Kidney (tissue), 13 donors: ENCODE measurements at regions not wholly inside any gene's neighbourhood (a gene's known extent, or its start where the extent isn't known, plus 50 kb on each side); places are given as distances from the start of the nearest gene placed in this dataset.

ENCODE experiments used
- DNase-seq, 5 donors: peaks; one replicate each; pipeline ENCODE4 v3.0.0-alpha.2; 2013 to 2020
- FAIRE-seq: peaks from 2 replicates; lab custom pipeline; 2012; peaks lifted over from hg19 to GRCh38; lab: Jason Lieb, UNC
- H3K27ac ChIP-seq, 2 donors: one replicate each; pipeline ENCODE4 v1.7.0; 2013; ENCODE audit warnings: low read depth in 2 of 2, low read length in 2 of 2, inconsistent platforms in 1 of 2
- H3K27me3 ChIP-seq: one replicate; pipeline ENCODE4 v1.7.1; 2013; ENCODE audit warnings: low read length, inconsistent platforms; ENCODE audit not compliant: control insufficient read depth, insufficient read depth
- H3K36me3 ChIP-seq, 3 donors: one replicate each; pipeline versions ENCODE4 v1.7.0 to v1.7.1; 2013; ENCODE audit warnings: low read length in 3 of 3, control low read depth in 1 of 3, inconsistent platforms in 1 of 3; ENCODE audit not compliant: insufficient read depth in 3 of 3, control insufficient read depth in 2 of 3
- H3K4me1 ChIP-seq, 3 donors: one replicate each; pipeline versions ENCODE4 v1.7.0 to v1.7.1; 2013; ENCODE audit warnings: low read length in 3 of 3, inconsistent platforms in 1 of 3, low read depth in 1 of 3; ENCODE audit not compliant: control insufficient read depth in 2 of 3, insufficient read depth in 2 of 3
- H3K4me3 ChIP-seq, 3 donors: one replicate each; pipeline versions ENCODE4 v1.7.0 to v1.8.1; 2013; ENCODE audit warnings: low read length in 3 of 3, control low read depth in 1 of 3, inconsistent platforms in 1 of 3
- H3K9ac ChIP-seq, 3 donors: one replicate each; pipeline versions ENCODE4 v1.7.0 to v1.7.1; 2013; ENCODE audit warnings: low read length in 3 of 3, control low read depth in 1 of 3, inconsistent platforms in 1 of 3
- H3K9me3 ChIP-seq, 3 donors: one replicate each; pipeline versions ENCODE4 v1.7.0 to v1.7.1; 2013; ENCODE audit warnings: low read length in 3 of 3, control low read depth in 1 of 3, inconsistent platforms in 1 of 3; ENCODE audit not compliant: control insufficient read depth in 2 of 3, insufficient read depth in 1 of 3
- CTCF ChIP-seq: IDR thresholded peaks from 3 replicates; pipeline ENCODE4 v1.5.1; 2012; ENCODE audit warnings: mild to moderate bottlenecking, moderate library complexity, borderline replicate concordance; ENCODE audit not compliant: insufficient read depth; ENCODE audit errors: extremely low read depth
- intact Hi-C: fragments of 100-400 bp; cut with DNase I; formaldehyde crosslinking; loops from one replicate; pipeline ENCODE4 v1.11.1; 2022
- donor health status: control.
- donor health status: control.
- donor health status: control.
- donor health status: control.
- donor health status: control.
- donor health status: DM: yes; HTN: yes; CAD: no.
- donor health status: Normal renal cell carcinoma (clear cell type).

GRCh38 chr12:77153706-77154105, 88.3 kb upstream of the E2F7 start:
- Histone ChIP-seq H3K36me3 (no peaks in the 10 kb centered on the region), H3K27me3 (no peaks in the 10 kb centered on the region), H3K4me3 (no peak overlapping the region), H3K4me1 (no peaks in the 10 kb centered on the region), H3K9ac (no peak overlapping the region), H3K27ac (no peak overlapping the region), H3K9me3 (no peaks in the 10 kb centered on the region)
- FAIRE-seq, result no peak
- intact Hi-C loops, result no loop called here
- no peak for TF ChIP-seq CTCF
- DNase-seq, result no peak

DNA sequence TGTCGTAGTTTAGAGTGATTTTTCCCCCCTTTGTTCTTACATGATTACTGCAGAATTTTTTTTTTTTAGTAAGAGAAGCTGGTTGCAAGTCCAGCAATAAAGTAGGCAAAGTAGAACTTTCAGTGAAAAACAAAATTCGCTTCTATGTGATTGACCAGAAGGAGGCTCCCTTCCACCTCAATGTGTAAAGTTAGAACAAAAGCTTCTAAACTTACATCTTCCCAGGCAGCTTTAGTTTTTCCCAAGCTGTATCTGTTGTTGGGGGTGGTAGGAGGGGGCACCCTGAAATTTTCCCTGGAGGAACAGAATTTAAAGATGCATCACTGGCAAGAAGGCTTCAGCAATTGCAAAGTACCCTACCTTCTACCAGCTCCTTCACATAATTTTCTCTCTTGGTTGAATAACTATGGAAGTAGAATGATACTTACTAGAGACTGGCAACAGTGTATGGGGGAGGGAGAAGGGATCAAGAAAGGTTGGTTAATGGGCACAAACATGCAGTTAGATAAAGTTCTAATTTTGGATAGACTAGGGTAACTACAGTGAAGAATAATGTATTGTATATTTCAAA, 87.3 kb upstream of the E2F7 start:
- peak; percentile 30 for TF ChIP-seq CTCF

DNA sequence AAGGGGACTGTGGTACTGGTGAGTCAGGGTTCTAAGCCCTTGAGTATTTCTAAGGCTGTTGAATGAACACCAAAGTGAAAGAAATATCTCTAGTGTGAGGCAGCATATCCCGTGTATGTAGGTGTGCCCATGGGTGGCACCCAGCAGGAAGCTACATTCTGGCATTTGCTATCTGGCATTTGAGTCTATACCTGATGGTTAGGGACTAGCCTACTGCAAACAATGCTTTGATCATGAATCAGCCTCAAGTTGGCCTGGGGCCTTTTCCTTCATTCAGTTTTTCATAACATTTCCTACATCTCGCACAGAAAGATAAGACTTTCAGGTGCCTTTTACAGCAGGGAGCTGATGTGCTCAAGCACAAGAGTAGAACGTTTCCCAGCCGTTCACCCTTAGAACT, 85.7 kb upstream of the E2F7 start:
- DNase-seq (no peak), FAIRE-seq (no peak)
- no peak for TF ChIP-seq CTCF
- H3K36me3 ChIP-seq, result no peaks in the 10 kb centered on the region
- no peaks in the 10 kb centered on the region for H3K9me3 ChIP-seq
- intact Hi-C loops, result no loop called here
- no peaks in the 10 kb centered on the region for H3K27me3 ChIP-seq
- no peak overlapping the region for H3K9ac ChIP-seq
- H3K4me3 ChIP-seq, result no peak overlapping the region
- no peak overlapping the region for H3K27ac ChIP-seq
- no peaks in the 10 kb centered on the region for H3K4me1 ChIP-seq

More for the DNA sequence above, 87.3 kb upstream of the E2F7 start:
- Histone ChIP-seq H3K27me3 (no peaks in the 10 kb centered on the region), H3K27ac (no peak overlapping the region), H3K9me3 (no peaks in the 10 kb centered on the region), H3K36me3 (no peaks in the 10 kb centered on the region), H3K4me3 (no peak overlapping the region), H3K4me1 (no peaks in the 10 kb centered on the region), H3K9ac (no peak overlapping the region)
- no peak for FAIRE-seq
- DNase-seq, result peak in 3 of 5 donors; percentile 9 to 80 (median 67)
- intact Hi-C loops, result no loop called here

DNA sequence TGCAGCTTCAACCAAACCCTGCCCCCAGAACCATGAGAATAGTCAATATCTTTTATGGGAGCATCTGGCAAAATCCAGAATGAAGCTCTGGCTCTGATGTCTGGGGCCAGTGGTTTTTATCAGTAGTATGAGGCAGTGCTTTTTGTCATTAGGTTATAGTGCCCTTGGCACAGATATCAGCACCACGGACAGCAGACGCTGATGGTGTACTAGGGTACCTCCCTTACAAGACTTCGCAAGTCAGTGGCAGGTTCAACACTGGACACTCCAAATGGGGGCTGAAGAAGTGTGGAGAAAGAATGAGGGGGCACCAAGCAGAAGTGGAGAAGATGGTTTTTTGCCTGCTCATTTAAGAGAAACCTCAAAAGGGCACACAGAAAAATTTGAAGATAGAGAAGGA, 68.2 kb upstream of the E2F7 start:
- Histone ChIP-seq H3K27ac (no peak overlapping the region), H3K27me3 (no peaks in the 10 kb centered on the region), H3K4me3 (no peak overlapping the region), H3K9me3 (no peaks in the 10 kb centered on the region), H3K36me3 (no peaks in the 10 kb centered on the region), H3K4me1 (no peaks in the 10 kb centered on the region), H3K9ac (no peak overlapping the region)
- peak in 4 of 5 donors; percentile 64 to 89 (median 82) for DNase-seq
- no peak for FAIRE-seq
- intact Hi-C loops, result no loop called here
- no peak for TF ChIP-seq CTCF
